NCI-H2081 (cell line): ENCODE measurements at regions not wholly inside any gene's neighbourhood (a gene's known extent, or its start where the extent isn't known, plus 50 kb on each side); places are given as distances from the start of the nearest gene placed in this dataset.

Source experiments
- DNase-seq, 2 experiments: peaks; one replicate each; lab custom pipeline; 2025; lab: John Stamatoyannopoulos, UW

- no peak for DNase-seq
Observed at GRCh38 chr19:30784850-30785457, 412.8 kb downstream of the ZNF536 start.

GRCh38 chr19:30783936-30784335 is 411.8 kb downstream of the ZNF536 start:
- no peak for DNase-seq

DNA sequence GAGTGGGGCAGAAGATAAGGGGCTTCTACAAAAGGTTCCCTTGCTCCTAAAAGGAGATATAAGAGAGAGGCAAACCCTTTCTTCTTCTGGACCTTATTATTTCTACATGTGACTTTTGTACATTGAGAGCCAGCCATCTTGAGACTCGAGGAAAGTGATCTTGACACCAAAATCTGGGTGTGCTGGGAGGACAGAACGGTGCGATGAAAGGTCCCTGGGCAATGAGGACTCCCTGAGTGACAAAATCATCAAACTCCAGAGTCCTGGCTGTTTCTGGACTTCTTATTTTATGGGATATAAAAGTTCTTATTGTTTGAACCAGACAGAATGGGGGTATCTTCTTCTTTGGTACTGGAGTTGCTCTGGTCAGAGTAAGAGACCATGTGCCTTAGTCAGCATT is 411.0 kb downstream of the ZNF536 start:
- no peak for DNase-seq

- no peak for DNase-seq
Observed at GRCh38 chr19:30781519-30781918, 409.3 kb downstream of the ZNF536 start.

DNA sequence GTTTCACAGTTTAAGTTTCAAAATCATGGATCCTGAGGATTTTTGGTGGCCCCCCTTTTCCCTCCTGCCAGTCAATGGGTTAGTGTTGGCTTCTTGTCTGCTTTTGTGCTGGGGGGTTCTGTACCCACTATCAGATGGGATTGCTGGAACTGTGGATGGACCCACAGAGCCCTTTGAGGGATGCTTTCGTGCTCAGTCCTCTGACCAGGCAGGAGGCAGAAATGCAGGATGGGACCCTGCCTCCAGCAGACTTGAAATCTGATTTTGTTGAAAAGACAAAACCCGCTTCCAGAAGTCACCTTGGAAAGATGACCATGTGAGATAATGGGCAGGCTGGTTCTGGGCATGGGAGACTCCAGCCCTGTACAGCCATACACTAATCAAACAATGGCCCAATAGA is 408.9 kb downstream of the ZNF536 start:
- no peak for DNase-seq

GRCh38 chr19:30780456-30780855 is 408.3 kb downstream of the ZNF536 start:
- DNase-seq, result no peak

GRCh38 chr19:30780032-30780431 is 407.8 kb downstream of the ZNF536 start:
- DNase-seq, result no peak

DNA sequence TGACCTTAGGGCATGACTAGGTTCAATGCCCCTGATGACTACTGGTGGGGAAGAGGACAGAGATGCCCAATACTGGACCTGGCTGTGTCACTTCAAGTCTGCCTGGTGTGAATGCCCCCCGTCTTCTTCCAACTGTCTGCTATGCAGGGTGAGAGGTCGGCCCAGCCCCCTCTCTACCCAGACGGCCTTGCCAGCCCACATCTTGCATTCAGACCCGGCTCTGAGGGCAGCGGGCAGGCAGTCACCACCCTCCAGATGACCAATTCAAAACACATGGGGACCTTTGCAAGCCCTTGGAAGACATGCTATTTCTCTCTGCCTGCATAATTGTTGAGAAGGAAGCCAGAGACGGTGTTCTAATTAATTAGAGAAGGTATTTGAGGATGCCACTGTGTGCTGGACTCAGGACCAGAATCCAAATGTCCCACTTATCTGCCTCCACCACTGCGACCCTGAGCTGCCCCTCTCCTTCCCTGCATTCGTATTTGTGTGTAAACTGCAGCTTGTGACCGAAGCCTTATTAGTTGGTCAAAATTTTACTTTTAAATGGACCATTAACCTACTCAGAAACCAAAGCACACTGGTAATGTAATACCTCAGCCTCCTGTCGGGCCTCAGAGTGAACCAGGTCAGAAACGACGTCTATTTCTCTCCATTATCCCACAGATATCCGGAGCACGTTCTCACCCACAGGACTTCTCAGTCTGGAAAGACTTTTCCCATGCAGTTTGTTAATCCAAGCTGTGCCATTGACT is 407.0 kb downstream of the ZNF536 start:
- DNase-seq, result no peak

DNA sequence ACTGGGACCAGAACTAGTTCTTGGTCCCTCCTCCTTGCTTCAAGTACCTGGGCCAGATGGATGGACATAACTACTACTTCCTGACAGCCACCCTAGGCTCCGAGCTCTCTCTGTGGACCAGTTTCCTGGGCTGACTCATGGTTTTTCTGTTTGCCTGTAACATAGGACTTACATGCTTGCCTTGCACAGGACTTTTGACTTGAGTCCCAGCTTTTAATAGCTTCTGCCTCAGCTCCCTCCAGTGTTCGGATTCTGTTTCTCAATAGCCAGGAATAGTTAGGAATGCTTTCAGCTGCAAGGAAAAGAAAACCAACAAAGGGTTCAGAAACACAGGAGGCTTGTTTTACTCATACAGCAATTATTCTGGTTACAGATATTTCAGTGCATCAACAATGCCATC is 405.9 kb downstream of the ZNF536 start:
- no peak for DNase-seq

- no peak for DNase-seq
Observed at GRCh38 chr19:30775956-30776355, 403.8 kb downstream of the ZNF536 start.

GRCh38 chr19:30774252-30774766 is 402.1 kb downstream of the ZNF536 start:
- no peak for DNase-seq

DNA sequence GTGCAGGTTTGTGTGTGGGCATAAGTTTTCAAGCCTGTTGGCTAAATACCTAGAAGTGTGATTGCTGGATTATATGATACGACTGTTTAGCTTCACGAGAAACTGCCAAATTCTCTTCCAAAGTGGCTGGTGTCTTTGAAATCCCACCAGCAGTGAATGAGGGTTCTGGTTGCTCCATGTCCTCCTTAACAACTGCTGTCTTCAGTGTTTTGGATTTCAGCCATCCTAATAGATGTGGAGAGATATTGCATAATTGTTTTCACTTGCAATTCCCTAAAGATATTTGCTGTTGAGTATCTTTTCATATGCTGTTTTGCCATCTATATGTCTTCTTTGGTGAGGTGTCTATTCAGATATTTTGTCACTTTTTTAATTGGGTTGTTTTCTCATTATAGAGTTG is 390.5 kb downstream of the ZNF536 start:
- no peak for DNase-seq

DNA sequence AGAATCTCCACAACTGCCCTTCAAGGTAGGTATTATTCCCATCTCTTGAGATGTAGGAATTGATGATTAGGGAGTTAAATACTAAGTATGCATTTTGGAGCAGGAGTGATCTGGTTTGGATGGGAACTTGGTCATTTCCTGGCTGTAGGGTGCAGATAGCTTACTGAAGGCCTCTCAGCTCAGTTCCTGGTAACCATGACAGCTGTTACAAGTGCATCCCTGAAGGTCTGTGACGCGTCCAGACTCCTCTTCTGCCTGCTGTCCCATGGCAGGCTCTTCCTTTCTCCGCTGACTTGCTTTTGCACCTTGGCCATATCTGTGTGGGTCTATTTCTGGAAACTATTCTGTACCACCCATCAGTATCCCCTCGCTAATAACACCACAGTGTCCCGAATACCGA is 387.8 kb downstream of the ZNF536 start:
- DNase-seq, result no peak

- DNase-seq, result no peak
Observed at GRCh38 chr19:30757837-30758617, 385.8 kb downstream of the ZNF536 start.

- no peak for DNase-seq
Observed at GRCh38 chr19:30757104-30757836, 385.1 kb downstream of the ZNF536 start.

DNA sequence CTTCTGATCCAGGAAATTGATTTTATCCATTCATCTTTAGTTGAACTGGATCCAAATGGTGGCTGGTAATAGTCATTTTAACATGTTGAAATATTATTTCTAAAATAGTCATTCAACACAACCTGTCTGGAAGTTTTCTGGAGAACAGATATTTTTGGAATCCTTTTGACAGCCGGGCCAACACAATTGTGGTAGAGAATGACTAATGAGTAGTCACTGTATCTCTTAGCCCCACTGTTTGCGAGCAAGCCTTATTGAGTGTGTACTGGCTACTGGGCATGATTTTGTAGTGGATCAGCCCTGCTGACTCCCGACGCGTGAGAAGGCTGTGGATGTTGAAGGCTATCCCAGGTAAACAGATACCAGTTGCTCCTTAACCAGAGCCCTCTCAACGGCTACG is 383.4 kb downstream of the ZNF536 start:
- no peak for DNase-seq

- DNase-seq, result no peak
Observed at GRCh38 chr19:30754162-30754561, 382.0 kb downstream of the ZNF536 start.

DNA sequence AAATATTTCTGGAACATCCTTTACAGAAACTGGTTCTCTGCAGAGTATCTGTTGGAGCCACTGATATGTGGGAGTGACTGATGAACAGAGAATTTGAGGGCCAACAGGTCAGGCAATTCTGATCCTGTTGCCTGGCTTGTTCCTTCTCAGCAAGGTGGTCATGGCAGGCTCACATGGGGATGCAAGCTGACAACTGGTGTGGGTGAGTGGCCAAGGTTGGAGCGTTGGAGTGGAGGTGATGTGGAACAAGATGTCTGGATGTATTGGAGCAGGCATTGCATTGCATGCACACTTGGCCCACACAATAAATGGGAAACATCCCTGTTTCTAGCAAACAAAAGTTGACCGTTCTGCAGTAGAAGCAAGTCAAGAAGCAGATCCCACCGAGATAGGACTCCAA is 380.7 kb downstream of the ZNF536 start:
- DNase-seq, result no peak

- DNase-seq, result no peak
Observed at GRCh38 chr19:30752201-30752600, 380.0 kb downstream of the ZNF536 start.

DNA sequence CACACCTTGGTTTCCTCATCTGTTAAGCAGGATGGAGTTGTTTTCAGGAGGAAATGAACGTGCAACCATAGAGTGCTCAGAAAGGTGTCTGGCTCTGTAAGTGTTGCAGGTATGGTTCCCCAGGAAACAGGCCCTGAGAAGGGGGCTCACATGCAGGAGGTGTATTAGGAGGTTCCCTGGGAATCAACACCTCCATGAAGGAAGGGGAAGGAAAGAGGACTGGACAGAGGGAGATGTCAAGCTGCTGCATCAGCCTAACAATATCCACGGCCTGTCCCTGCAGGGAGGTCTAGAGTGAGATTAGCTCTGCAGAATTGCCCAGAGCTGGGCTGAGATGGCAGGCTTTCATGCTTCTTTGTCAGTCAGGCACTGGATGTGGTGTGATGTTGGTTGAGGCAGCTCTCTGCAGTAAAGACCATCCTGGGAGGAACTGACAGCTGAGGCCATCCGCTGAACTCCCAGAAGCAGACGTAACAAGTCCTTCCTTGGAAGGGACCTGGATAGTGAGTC is 373.3 kb downstream of the ZNF536 start:
- DNase-seq, result no peak

DNA sequence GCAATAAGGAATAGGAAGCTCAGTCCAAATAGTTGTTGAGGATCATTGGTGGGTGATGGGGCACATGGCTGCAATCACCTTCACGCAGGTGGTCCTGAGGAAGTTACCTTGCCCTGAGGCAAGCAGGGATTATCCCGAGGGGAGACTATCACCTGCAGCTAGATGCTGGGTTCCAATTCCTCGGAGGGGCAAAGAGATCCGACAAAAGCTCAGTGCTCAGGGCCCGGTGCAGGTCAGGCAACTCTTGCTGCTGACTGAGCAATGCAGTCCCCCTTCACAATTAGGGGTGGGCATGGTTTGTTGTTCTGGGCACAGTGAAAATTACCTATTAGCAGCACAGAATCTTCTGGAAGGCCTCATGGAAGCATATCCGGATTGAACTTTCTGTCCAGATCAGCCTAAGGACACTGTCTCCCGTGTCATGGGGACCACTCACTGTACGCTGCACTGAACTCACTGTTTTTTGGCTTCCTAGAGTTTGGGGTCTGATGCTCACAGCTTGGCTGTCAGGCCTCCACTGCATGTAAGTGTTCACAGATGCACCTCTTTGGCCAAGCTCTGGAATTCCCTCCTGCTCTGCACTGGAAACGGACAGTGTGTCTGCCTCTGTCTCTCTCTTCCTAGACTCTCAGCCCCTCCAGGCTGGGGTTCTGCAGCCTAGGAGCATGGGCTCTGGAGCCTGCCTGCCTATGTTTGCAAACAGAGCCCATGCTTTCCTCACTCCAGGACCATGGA is 372.7 kb downstream of the ZNF536 start:
- no peak for DNase-seq
